ENCODE measurements at regions not wholly inside any gene's neighbourhood (a gene's known extent, or its start where the extent isn't known, plus 50 kb on each side); places are given as distances from the start of the nearest gene placed in this dataset.

GRCh38 chr2:191569025-191569424 is 108.9 kb upstream of the NABP1 start:
- Histone ChIP-seq H3K27ac (ENCODE audit: insufficient read depth, low read length) (no peak overlapping the region), H3K4me2 (ENCODE audit: extremely low read depth, insufficient read depth, low read length) (no peak overlapping the region), H3K4me3 (replicated peaks in 1 of 4; ENCODE audit: control extremely low read depth in 1 of 4, insufficient read depth in 1 of 4, low read depth in 3 of 4, low read length in 4 of 4) (no peak overlapping the region), H2AFZ (ENCODE audit: low read length) (no peak overlapping the region), H3K36me3 (ENCODE audit: control insufficient read depth, insufficient read depth, low read length) (no peaks in the 10 kb centered on the region), H3K27me3 (ENCODE audit: control insufficient read depth, insufficient read depth, low read length) (no peaks in the 10 kb centered on the region), H3K4me1 (ENCODE audit: control insufficient read depth, extremely low read depth, insufficient read depth, low read length) (peaks cover 2% of the 10 kb centered on the region), H4K20me1 (ENCODE audit: control insufficient read depth, extremely low read depth, insufficient read depth, low read length) (no peaks in the 10 kb centered on the region), H3K79me2 (ENCODE audit: control insufficient read depth, insufficient read depth, low read length) (no peaks in the 10 kb centered on the region), H3K9me3 (ENCODE audit: control insufficient read depth, insufficient read depth, low read depth, low read length) (no peaks in the 10 kb centered on the region), H3K9ac (ENCODE audit: insufficient read depth, low read length) (no peak overlapping the region)
- TF ChIP-seq, protein P1, sequence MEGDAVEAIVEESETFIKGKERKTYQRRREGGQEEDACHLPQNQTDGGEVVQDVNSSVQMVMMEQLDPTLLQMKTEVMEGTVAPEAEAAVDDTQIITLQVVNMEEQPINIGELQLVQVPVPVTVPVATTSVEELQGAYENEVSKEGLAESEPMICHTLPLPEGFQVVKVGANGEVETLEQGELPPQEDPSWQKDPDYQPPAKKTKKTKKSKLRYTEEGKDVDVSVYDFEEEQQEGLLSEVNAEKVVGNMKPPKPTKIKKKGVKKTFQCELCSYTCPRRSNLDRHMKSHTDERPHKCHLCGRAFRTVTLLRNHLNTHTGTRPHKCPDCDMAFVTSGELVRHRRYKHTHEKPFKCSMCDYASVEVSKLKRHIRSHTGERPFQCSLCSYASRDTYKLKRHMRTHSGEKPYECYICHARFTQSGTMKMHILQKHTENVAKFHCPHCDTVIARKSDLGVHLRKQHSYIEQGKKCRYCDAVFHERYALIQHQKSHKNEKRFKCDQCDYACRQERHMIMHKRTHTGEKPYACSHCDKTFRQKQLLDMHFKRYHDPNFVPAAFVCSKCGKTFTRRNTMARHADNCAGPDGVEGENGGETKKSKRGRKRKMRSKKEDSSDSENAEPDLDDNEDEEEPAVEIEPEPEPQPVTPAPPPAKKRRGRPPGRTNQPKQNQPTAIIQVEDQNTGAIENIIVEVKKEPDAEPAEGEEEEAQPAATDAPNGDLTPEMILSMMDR (conservative IDR thresholded peaks at IDR 0.05 in 1 of 2, IDR thresholded peaks at IDR 0.05 in 1 of 2; ENCODE audit: low read depth in 1 of 2, low read length in 2 of 2): no peak
- TF ChIP-seq EZH2 (IDR thresholded peaks at IDR 0.05; ENCODE audit: low read length, missing control alignments): no peak
- DNase-seq (ENCODE audit: low read depth in 2 of 2): no peak

GRCh38 chr2:191571163-191571769 is 106.7 kb upstream of the NABP1 start:
- DNase-seq (ENCODE audit: low read depth in 2 of 2): peak; percentile 73 to 80
- Histone ChIP-seq H3K27ac (ENCODE audit: insufficient read depth, low read length) (no peak overlapping the region), H3K9ac (ENCODE audit: insufficient read depth, low read length) (no peak overlapping the region), H3K79me2 (ENCODE audit: control insufficient read depth, insufficient read depth, low read length) (no peaks in the 10 kb centered on the region), H3K4me1 (ENCODE audit: control insufficient read depth, extremely low read depth, insufficient read depth, low read length) (peaks cover 2% of the 10 kb centered on the region), H3K27me3 (ENCODE audit: control insufficient read depth, insufficient read depth, low read length) (no peaks in the 10 kb centered on the region), H3K9me3 (ENCODE audit: control insufficient read depth, insufficient read depth, low read depth, low read length) (no peaks in the 10 kb centered on the region), H4K20me1 (ENCODE audit: control insufficient read depth, extremely low read depth, insufficient read depth, low read length) (no peaks in the 10 kb centered on the region), H2AFZ (ENCODE audit: low read length) (peak overlapping the region; percentile 12), H3K4me2 (ENCODE audit: extremely low read depth, insufficient read depth, low read length) (peak overlapping the region; percentile 21), H3K4me3 (replicated peaks in 1 of 4; ENCODE audit: control extremely low read depth in 1 of 4, insufficient read depth in 1 of 4, low read depth in 3 of 4, low read length in 4 of 4) (peak overlapping the region in 2 of 4 experiments; percentile 17 to 52), H3K36me3 (ENCODE audit: control insufficient read depth, insufficient read depth, low read length) (no peaks in the 10 kb centered on the region)
- TF ChIP-seq, protein P1 (conservative IDR thresholded peaks at IDR 0.05 in 1 of 2, IDR thresholded peaks at IDR 0.05 in 1 of 2; ENCODE audit: low read depth in 1 of 2, low read length in 2 of 2): peak; percentile 45 to 58
- TF ChIP-seq EZH2 (IDR thresholded peaks at IDR 0.05; ENCODE audit: low read length, missing control alignments): no peak

DNA sequence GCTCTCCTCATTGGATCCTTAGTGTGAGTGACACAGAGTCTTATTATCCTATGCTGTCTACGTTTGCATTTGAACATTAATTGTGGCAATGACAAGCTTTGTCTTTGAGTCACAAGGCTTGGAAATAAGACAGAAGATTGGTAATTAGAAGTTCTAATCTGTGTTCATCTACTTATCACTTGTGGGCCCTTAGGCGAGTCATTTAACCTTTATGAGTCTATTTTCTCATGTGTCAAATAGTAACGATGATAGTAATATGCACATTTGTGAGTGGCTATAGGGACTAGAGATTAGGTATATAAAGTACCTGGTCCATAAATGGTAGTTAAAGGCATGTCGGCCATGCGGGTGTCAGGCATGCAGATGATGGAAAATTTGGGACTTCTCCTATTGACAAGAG is 105.6 kb upstream of the NABP1 start:
- Histone ChIP-seq H3K9me3 (ENCODE audit: control insufficient read depth, insufficient read depth, low read depth, low read length) (no peaks in the 10 kb centered on the region), H3K9ac (ENCODE audit: insufficient read depth, low read length) (no peak overlapping the region), H4K20me1 (ENCODE audit: control insufficient read depth, extremely low read depth, insufficient read depth, low read length) (no peaks in the 10 kb centered on the region), H3K27ac (ENCODE audit: insufficient read depth, low read length) (no peak overlapping the region), H3K79me2 (ENCODE audit: control insufficient read depth, insufficient read depth, low read length) (no peaks in the 10 kb centered on the region), H3K27me3 (ENCODE audit: control insufficient read depth, insufficient read depth, low read length) (no peaks in the 10 kb centered on the region), H3K4me3 (replicated peaks in 1 of 4; ENCODE audit: control extremely low read depth in 1 of 4, insufficient read depth in 1 of 4, low read depth in 3 of 4, low read length in 4 of 4) (no peak overlapping the region), H3K4me1 (ENCODE audit: control insufficient read depth, extremely low read depth, insufficient read depth, low read length) (peaks cover 2% of the 10 kb centered on the region), H3K36me3 (ENCODE audit: control insufficient read depth, insufficient read depth, low read length) (no peaks in the 10 kb centered on the region), H3K4me2 (ENCODE audit: extremely low read depth, insufficient read depth, low read length) (no peak overlapping the region), H2AFZ (ENCODE audit: low read length) (no peak overlapping the region)
- TF ChIP-seq, protein P1 (conservative IDR thresholded peaks at IDR 0.05 in 1 of 2, IDR thresholded peaks at IDR 0.05 in 1 of 2; ENCODE audit: low read depth in 1 of 2, low read length in 2 of 2): no peak
- no peak for TF ChIP-seq EZH2 (IDR thresholded peaks at IDR 0.05; ENCODE audit: low read length, missing control alignments)
- no peak for DNase-seq (ENCODE audit: low read depth in 2 of 2)
